ENCODE measurements at regions not wholly inside any gene's neighbourhood (a gene's known extent, or its start where the extent isn't known, plus 50 kb on each side); places are given as distances from the start of the nearest gene placed in this dataset.

DNA sequence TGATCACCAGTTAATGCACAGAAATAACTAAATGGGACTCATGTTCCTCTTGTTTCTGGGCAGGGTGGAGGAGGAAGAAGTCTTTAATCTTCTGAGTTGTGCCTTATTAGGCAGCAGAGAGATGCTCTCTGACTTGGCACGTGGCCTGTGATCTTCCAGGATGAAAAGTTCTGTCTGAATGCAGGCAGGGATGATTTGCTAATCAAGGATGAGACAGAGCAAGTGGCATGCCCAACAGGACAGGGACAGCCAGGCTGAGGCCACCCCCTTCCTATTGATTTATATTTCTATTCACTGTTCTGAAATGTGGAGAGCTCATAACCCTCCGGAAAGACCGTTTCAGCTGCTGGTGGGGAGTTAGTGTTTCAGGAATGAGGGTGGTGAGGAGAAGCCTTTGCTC is 477.8 kb upstream of the CAMK1G start:
- H3K4me1 ChIP-seq (ENCODE audit: control insufficient read depth, insufficient read depth, low read length), result peaks cover 14% of the 10 kb centered on the region
- Mint-ChIP-seq H3K36me3 (ENCODE audit: low read depth) (peaks cover 8% of the 10 kb centered on the region), H3K27ac (no peak overlapping the region), H3K4me3 (no peak overlapping the region), H3K9me3 (peaks cover 9% of the 10 kb centered on the region), H3K4me1 (peaks cover 60% of the 10 kb centered on the region), H3K27me3 (ENCODE audit: insufficient read depth) (no peaks in the 10 kb centered on the region)
- no peak for DNase-seq
- H3K36me3 ChIP-seq (ENCODE audit: control insufficient read depth, insufficient read depth, low read length), result no peaks in the 10 kb centered on the region
- H3K27ac ChIP-seq (ENCODE audit: low read depth, low read length), result no peak overlapping the region
- H3K9me3 ChIP-seq (ENCODE audit: control insufficient read depth, low read length), result peaks cover 14% of the 10 kb centered on the region
- no peak overlapping the region for H3K9ac ChIP-seq (ENCODE audit: extremely low read depth, low read length, poor library complexity, severe bottlenecking)
- H3K27me3 ChIP-seq (ENCODE audit: control insufficient read depth, insufficient read depth, low read length, poor library complexity, severe bottlenecking), result no peaks in the 10 kb centered on the region
- TF ChIP-seq CTCF (conservative IDR thresholded peaks at IDR 0.05), result no peak
- no peak overlapping the region for H3K4me3 ChIP-seq (ENCODE audit: low read length)
- WGBS, 2 experiments (ENCODE audit: insufficient coverage in 1 of 2, insufficient read length in 1 of 2), result 85 to 100% methylated on average over 1 to 3 of the region's 3 CpGs

DNA sequence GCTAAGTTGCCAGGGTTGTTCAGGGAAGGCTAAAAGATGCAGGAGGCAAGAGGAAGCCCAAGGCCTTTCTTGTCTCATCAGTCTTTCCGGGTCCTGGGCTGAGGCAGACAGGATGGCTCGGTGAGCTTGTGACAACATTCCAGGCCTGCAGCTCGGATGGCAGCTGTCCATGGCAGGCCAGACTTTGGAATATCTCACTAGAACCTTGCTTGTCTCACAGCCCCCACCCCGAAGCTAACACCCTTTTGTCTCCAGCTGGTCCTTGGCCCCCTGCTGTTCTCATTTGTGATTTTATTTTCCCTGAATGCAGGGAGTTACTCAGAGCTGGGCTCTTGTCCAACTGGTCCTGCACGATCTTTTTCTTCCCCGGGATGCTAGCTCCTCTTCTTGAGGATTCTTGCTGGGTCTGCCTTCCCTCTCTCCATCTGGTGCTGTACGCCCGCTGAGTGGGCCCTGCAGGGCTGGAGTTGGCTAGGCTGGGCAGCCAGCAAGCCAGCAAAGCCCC is 477.2 kb upstream of the CAMK1G start:
- peaks cover 9% of the 10 kb centered on the region for H3K9me3 Mint-ChIP-seq
- peaks cover 8% of the 10 kb centered on the region for H3K36me3 Mint-ChIP-seq (ENCODE audit: low read depth)
- no peak for TF ChIP-seq CTCF (conservative IDR thresholded peaks at IDR 0.05)
- Histone ChIP-seq H3K9ac (ENCODE audit: extremely low read depth, low read length, poor library complexity, severe bottlenecking) (no peak overlapping the region), H3K9me3 (ENCODE audit: control insufficient read depth, low read length) (peaks cover 14% of the 10 kb centered on the region), H3K4me1 (ENCODE audit: control insufficient read depth, insufficient read depth, low read length) (peaks cover 20% of the 10 kb centered on the region), H3K4me3 (ENCODE audit: low read length) (no peak overlapping the region), H3K27me3 (ENCODE audit: control insufficient read depth, insufficient read depth, low read length, poor library complexity, severe bottlenecking) (no peaks in the 10 kb centered on the region), H3K27ac (ENCODE audit: low read depth, low read length) (no peak overlapping the region), H3K36me3 (ENCODE audit: control insufficient read depth, insufficient read depth, low read length) (no peaks in the 10 kb centered on the region)
- no peaks in the 10 kb centered on the region for H3K27me3 Mint-ChIP-seq (ENCODE audit: insufficient read depth)
- no peak overlapping the region for H3K27ac Mint-ChIP-seq
- no peak overlapping the region for H3K4me3 Mint-ChIP-seq
- 76 to 83% methylated on average over 3 to 8 of the region's 8 CpGs for WGBS, 2 experiments (ENCODE audit: insufficient coverage in 1 of 2, insufficient read length in 1 of 2)
- DNase-seq, result peak; percentile 69
- H3K4me1 Mint-ChIP-seq, result peaks cover 62% of the 10 kb centered on the region

DNA sequence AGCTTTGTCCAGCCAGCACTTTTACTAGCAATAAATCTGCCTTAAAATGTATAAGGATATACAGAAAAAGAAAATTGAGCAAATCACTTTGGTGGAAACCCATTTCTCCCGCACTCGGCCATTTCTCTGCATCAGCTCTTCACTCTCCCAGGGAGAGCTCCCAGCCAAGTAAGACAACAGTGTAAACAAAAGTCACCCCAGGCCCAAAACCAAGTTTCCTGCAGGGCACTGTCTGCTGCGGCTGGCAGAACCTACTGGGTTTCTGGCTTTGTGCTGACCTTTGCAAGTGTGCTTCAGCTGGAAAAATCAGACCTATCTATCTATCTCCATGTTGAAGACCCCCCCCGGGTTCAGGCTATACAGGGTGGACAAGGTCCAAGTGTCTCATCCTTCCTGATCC is 476.7 kb upstream of the CAMK1G start:
- peaks cover 23% of the 10 kb centered on the region for H3K4me1 ChIP-seq (ENCODE audit: control insufficient read depth, insufficient read depth, low read length)
- no peak for TF ChIP-seq CTCF (conservative IDR thresholded peaks at IDR 0.05)
- H3K4me1 Mint-ChIP-seq, result peaks cover 64% of the 10 kb centered on the region
- H3K27me3 Mint-ChIP-seq (ENCODE audit: insufficient read depth), result no peaks in the 10 kb centered on the region
- H3K36me3 Mint-ChIP-seq (ENCODE audit: low read depth), result peaks cover 8% of the 10 kb centered on the region
- H3K9me3 Mint-ChIP-seq, result peaks cover 9% of the 10 kb centered on the region
- no peak overlapping the region for H3K27ac Mint-ChIP-seq
- H3K36me3 ChIP-seq (ENCODE audit: control insufficient read depth, insufficient read depth, low read length), result no peaks in the 10 kb centered on the region
- no peaks in the 10 kb centered on the region for H3K27me3 ChIP-seq (ENCODE audit: control insufficient read depth, insufficient read depth, low read length, poor library complexity, severe bottlenecking)
- DNase-seq, result no peak
- 92% methylated on average over 4 of the region's 4 CpGs; no CpG with 5 or more reads in 1 of the 2 experiments for WGBS, 2 experiments (ENCODE audit: insufficient coverage in 1 of 2, insufficient read length in 1 of 2)
- no peak overlapping the region for H3K9ac ChIP-seq (ENCODE audit: extremely low read depth, low read length, poor library complexity, severe bottlenecking)
- H3K4me3 Mint-ChIP-seq, result no peak overlapping the region
- no peak overlapping the region for H3K27ac ChIP-seq (ENCODE audit: low read depth, low read length)
- peak overlapping the region; percentile 13 for H3K4me3 ChIP-seq (ENCODE audit: low read length)
- peaks cover 14% of the 10 kb centered on the region for H3K9me3 ChIP-seq (ENCODE audit: control insufficient read depth, low read length)

Measured in endodermal cell (in vitro differentiated cells).